ENCODE measurements at regions not wholly inside any gene's neighbourhood (a gene's known extent, or its start where the extent isn't known, plus 50 kb on each side); places are given as distances from the start of the nearest gene placed in this dataset.

GRCh38 chr20:58017231-58017969 lies 211.1 kb downstream of the ANKRD60 start:
- Mint-ChIP-seq H3K36me3 (no peaks in the 10 kb centered on the region), H3K9me3 (no peaks in the 10 kb centered on the region), H3K27ac (no peak overlapping the region), H3K4me3 (no peak overlapping the region), H3K27me3 (peaks cover 0 to 32% (median 15%) of the 10 kb centered on the region in 5 donors), H3K4me1 (peaks cover 10 to 14% (median 13%) of the 10 kb centered on the region in 4 donors)
- DNase-seq (no peak), ATAC-seq (no peak)
- POLR2A ChIA-PET: no interaction called here

- Mint-ChIP-seq H3K4me3 (no peak overlapping the region), H3K27ac (peak overlapping the region in 1 of 10 donors; percentile 12), H3K27me3 (peaks cover 0 to 37% (median 15%) of the 10 kb centered on the region in 5 donors), H3K9me3 (no peaks in the 10 kb centered on the region), H3K4me1 (peaks cover 10 to 14% (median 13%) of the 10 kb centered on the region in 4 donors), H3K36me3 (no peaks in the 10 kb centered on the region)
- ATAC-seq: no peak
- POLR2A ChIA-PET: no interaction called here
- no peak for DNase-seq
Measured at GRCh38 chr20:58016779-58017178, 211.7 kb downstream of the ANKRD60 start.

- no peaks in the 10 kb centered on the region for H3K36me3 Mint-ChIP-seq
- DNase-seq (peak in 7 of 10 donors; percentile 13 to 65 (median 39)), ATAC-seq (peak; percentile 93 to 94)
- H3K27ac Mint-ChIP-seq: peak overlapping the region in 4 of 10 donors; percentile 42 to 86 (median 72)
- peak overlapping the region in 2 of 10 donors; percentile 26 to 60 for H3K4me3 Mint-ChIP-seq
- H3K9me3 Mint-ChIP-seq: no peaks in the 10 kb centered on the region
- POLR2A ChIA-PET: no interaction called here
- H3K27me3 Mint-ChIP-seq: peaks cover 2 to 45% (median 21%) of the 10 kb centered on the region in 5 donors
- H3K4me1 Mint-ChIP-seq: peaks cover 10 to 13% (median 12%) of the 10 kb centered on the region in 4 donors
Measured at GRCh38 chr20:58014628-58015315, 213.7 kb downstream of the ANKRD60 start.

- Mint-ChIP-seq H3K9me3 (no peaks in the 10 kb centered on the region), H3K4me1 (peaks cover 9 to 12% (median 10%) of the 10 kb centered on the region in 4 donors), H3K27ac (no peak overlapping the region), H3K36me3 (no peaks in the 10 kb centered on the region), H3K4me3 (no peak overlapping the region), H3K27me3 (peaks cover 3 to 51% (median 21%) of the 10 kb centered on the region in 5 donors)
- DNase-seq: no peak
- ATAC-seq: no peak
- POLR2A ChIA-PET: no interaction called here
Measured at GRCh38 chr20:58012731-58013510, 215.5 kb downstream of the ANKRD60 start.

DNA sequence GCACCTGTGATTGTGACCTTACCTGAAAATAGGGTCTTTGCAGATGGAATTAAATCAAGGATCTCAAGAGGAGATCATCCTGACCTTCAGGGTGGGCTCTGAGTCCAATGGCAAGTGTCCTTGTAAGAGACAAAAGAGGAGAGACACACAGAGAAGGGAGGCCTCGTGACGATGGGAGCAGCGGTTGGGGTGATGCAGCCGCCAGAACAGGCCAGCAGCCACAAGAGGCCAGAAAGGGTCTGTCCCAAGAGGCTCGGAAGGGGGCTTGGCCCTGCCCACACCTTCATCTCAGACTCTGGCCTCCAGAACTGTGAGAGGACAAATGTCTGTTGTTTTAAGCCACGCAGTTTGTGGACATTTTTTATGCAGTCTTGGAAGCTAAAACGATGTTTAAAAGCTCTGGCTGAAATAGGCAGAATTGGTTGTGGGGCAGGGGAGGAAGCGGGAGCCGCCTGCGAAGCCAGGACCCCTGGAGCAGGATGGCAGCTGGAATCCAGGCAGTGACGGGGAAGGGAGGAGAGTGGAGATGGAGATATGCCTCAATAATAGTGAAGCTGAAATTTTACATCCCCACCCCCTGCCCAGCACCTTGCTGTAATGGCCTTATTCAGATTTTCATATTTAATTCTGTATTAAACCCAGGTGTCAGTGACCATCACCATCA lies 216.4 kb downstream of the ANKRD60 start:
- POLR2A ChIA-PET: no interaction called here
- peaks cover 3 to 48% (median 13%) of the 10 kb centered on the region in 5 donors for H3K27me3 Mint-ChIP-seq
- DNase-seq: no peak
- no peak for ATAC-seq
- H3K4me3 Mint-ChIP-seq: no peak overlapping the region
- peaks cover 9 to 12% (median 10%) of the 10 kb centered on the region in 4 donors for H3K4me1 Mint-ChIP-seq
- H3K9me3 Mint-ChIP-seq: no peaks in the 10 kb centered on the region
- H3K27ac Mint-ChIP-seq: peak overlapping the region in 1 of 10 donors; percentile 5
- no peaks in the 10 kb centered on the region for H3K36me3 Mint-ChIP-seq

DNA sequence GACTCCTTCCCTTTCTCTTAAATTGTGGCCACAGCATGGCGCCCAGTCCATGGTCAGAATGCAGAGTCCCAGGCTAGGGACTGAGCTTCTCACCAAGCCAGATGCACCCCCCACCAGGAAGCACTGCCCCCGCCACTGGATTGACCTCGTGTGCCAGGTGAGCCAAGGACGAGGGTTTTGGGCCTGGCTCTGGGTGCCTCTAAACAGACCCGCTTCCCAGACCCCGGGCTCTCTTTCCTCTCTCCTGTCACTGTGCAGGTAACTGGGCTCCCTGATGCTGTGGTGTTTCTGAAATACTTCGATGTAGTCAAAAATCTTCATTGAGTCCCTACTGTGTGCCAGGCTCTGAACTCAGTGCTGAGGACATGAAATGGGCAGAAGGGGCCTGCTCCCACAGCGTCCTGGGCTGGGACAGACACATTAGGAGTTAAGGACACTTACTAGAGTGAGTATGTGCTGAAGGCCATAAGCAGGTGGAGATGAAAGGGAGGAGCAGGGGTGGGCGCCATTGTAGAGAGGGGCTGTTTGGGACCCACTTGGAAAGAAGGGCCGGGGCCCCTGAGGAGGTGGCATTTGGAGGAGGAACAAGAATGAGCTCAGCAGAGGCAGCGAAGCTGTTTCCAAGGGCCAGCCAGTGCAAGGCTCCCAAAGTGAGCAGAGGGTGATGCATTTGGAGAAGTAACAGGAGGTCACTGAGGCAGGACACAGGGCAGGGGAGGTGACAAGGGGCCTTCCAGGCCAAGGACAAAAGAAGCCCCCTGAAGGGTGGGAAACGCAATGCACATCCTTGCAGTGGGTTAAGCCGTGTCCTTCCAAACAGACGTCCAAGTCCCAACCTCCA lies 217.1 kb downstream of the ANKRD60 start:
- no peaks in the 10 kb centered on the region for H3K9me3 Mint-ChIP-seq
- ATAC-seq: no peak
- POLR2A ChIA-PET: no interaction called here

DNA sequence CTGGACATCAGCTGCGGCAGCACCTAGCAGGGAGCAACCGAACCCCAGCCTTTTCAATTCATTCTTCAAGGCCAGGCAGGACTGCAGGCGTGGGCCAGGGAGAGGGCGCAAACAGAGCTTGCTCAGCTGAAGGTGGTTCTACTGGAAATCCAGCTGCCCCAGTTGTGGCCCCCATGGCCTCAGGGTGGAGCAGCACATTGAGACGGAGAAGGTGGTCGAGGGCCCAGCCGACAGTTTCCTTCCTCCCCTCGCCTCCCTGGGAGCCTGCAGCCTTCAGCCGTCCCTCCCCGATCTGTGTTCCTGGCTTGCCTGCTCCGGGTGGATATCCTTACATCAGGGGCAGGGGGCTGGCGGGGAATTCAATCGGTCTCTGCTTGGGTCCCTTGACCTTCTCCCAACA lies 217.8 kb downstream of the ANKRD60 start:
- peaks cover 9 to 12% (median 10%) of the 10 kb centered on the region in 4 donors for H3K4me1 Mint-ChIP-seq
- no peak for DNase-seq
- peaks cover 5 to 44% (median 12%) of the 10 kb centered on the region in 5 donors for H3K27me3 Mint-ChIP-seq
- POLR2A ChIA-PET: no interaction called here
- H3K9me3 Mint-ChIP-seq: no peaks in the 10 kb centered on the region
- no peaks in the 10 kb centered on the region for H3K36me3 Mint-ChIP-seq
- H3K4me3 Mint-ChIP-seq: no peak overlapping the region
- no peak for ATAC-seq
- H3K27ac Mint-ChIP-seq: no peak overlapping the region

More for the DNA sequence above, 217.1 kb downstream of the ANKRD60 start:
- peaks cover 9 to 12% (median 10%) of the 10 kb centered on the region in 4 donors for H3K4me1 Mint-ChIP-seq
- no peak overlapping the region for H3K4me3 Mint-ChIP-seq
- peaks cover 5 to 48% (median 12%) of the 10 kb centered on the region in 5 donors for H3K27me3 Mint-ChIP-seq
- DNase-seq: no peak
- H3K36me3 Mint-ChIP-seq: no peaks in the 10 kb centered on the region
- peak overlapping the region in 1 of 10 donors; percentile 31 for H3K27ac Mint-ChIP-seq

DNA sequence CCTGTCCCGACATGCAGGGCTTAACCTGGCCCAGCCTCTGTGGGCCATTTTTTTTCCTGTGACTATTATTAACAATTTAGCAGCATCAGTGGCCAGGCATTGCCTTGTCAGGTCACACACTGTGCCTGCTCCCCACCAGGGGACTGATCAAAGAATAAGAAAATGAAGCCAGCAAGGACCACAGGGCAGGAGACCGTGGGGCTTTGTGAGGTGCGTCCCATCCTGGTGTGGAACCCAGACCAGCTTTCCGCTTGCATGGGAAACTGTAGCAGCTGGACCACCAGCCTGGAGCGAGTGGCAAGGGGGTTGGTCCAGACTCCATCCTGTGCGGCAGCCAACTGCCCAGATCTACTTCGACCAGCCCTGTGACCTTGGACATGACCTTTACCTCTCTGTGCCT lies 218.3 kb downstream of the ANKRD60 start:
- no peak overlapping the region for H3K4me3 Mint-ChIP-seq
- peaks cover 5 to 40% (median 12%) of the 10 kb centered on the region in 5 donors for H3K27me3 Mint-ChIP-seq
- DNase-seq (no peak), ATAC-seq (no peak)
- peaks cover 9 to 12% (median 10%) of the 10 kb centered on the region in 4 donors for H3K4me1 Mint-ChIP-seq
- no peaks in the 10 kb centered on the region for H3K9me3 Mint-ChIP-seq
- no peak overlapping the region for H3K27ac Mint-ChIP-seq
- no peaks in the 10 kb centered on the region for H3K36me3 Mint-ChIP-seq
- POLR2A ChIA-PET: no interaction called here

DNA sequence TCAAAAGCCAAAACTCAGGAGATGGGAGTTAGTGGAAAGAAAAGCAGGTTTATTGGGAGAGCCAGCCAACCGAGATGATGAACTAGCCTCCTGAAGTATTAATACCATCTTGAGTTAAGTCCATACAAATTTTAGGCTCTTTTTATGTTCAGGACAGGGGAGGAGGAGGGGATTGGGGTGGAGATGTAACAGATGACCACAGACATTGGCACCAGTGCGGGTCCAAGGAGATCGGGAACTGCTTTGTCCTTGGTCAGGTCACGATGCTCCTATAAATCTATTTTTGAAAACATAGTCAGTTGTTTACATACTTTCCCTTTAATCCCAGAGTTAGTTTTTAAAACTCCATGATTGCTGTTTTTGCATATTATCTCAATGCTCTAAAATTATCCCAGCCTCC lies 219.6 kb downstream of the ANKRD60 start:
- no peak for DNase-seq
- ATAC-seq: no peak
- Mint-ChIP-seq H3K4me3 (no peak overlapping the region), H3K27ac (no peak overlapping the region), H3K4me1 (peaks cover 0 to 2% (median 0%) of the 10 kb centered on the region in 4 donors), H3K36me3 (no peaks in the 10 kb centered on the region), H3K9me3 (no peaks in the 10 kb centered on the region), H3K27me3 (peaks cover 5 to 40% (median 12%) of the 10 kb centered on the region in 5 donors)
- POLR2A ChIA-PET: no interaction called here

DNA sequence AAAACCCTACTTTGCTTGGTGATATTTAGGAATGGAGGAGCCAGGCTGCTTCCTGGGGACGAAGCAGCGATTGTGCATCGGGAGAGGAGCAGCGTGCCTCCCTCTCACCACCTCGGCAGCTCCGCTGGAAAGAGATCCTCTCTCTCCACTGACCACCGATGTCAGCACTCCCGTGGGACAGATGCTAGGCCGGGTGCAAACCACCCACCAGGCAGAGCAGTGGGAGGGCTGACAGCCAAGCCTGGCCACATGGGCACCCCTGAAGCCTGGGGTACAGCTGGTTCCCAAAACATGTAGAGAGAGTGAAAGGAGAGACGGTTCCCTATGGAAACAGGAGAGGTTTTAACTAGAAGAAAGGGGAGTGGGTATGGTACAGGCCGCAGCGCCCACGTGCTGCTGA lies 220.0 kb downstream of the ANKRD60 start:
- Mint-ChIP-seq H3K9me3 (no peaks in the 10 kb centered on the region), H3K27ac (no peak overlapping the region), H3K4me3 (no peak overlapping the region), H3K36me3 (no peaks in the 10 kb centered on the region), H3K4me1 (peaks cover 0 to 2% (median 0%) of the 10 kb centered on the region in 4 donors), H3K27me3 (peaks cover 5 to 40% (median 12%) of the 10 kb centered on the region in 5 donors)
- POLR2A ChIA-PET: no interaction called here
- ATAC-seq: no peak
- no peak for DNase-seq

GRCh38 chr20:58007947-58008346 lies 220.5 kb downstream of the ANKRD60 start:
- H3K27ac Mint-ChIP-seq: no peak overlapping the region
- POLR2A ChIA-PET: no interaction called here
- H3K9me3 Mint-ChIP-seq: no peaks in the 10 kb centered on the region
- DNase-seq (no peak), ATAC-seq (no peak)
- H3K4me1 Mint-ChIP-seq: peaks cover 0 to 2% (median 0%) of the 10 kb centered on the region in 4 donors
- no peaks in the 10 kb centered on the region for H3K36me3 Mint-ChIP-seq
- H3K27me3 Mint-ChIP-seq: peaks cover 5 to 40% (median 12%) of the 10 kb centered on the region in 5 donors
- H3K4me3 Mint-ChIP-seq: no peak overlapping the region
